K562 (cell line): ENCODE measurements at regions not wholly inside any gene's neighbourhood (a gene's known extent, or its start where the extent isn't known, plus 50 kb on each side); places are given as distances from the start of the nearest gene placed in this dataset.

Source experiments
- BDP1 ChIP-seq: IDR thresholded peaks from 3 replicates; pipeline ENCODE4 v1.6.1; 2011; ENCODE audit not compliant: insufficient read length, insufficient read depth
- DNMT1 ChIP-seq: fragments of 450-650 bp; IDR thresholded peaks from 2 replicates; pipeline ENCODE4 v1.6.1; 2016; ENCODE audit warnings: antibody characterized with exemption, mild to moderate bottlenecking
- ETS1 ChIP-seq: conservative IDR thresholded peaks from 2 replicates; pipeline ENCODE4 v1.6.1; 2011; ENCODE audit warnings: low read depth, mild to moderate bottlenecking, low read length; ENCODE audit not compliant: control insufficient read depth
- HEY1 ChIP-seq: fragments of 250-450 bp; sonication (Bioruptor Pico); IDR thresholded peaks from 2 replicates; pipeline ENCODE4 v1.5.0; 2020; ENCODE audit warnings: mild to moderate bottlenecking, moderate library complexity, borderline replicate concordance
- KDM2B ChIP-seq: fragments of 250-450 bp; sonication (Bioruptor Pico); IDR thresholded peaks from 2 replicates; pipeline ENCODE4 v1.8.0; 2021; ENCODE audit warnings: mild to moderate bottlenecking, moderate library complexity
- RERE ChIP-seq: sonication (generic); formaldehyde crosslinking; IDR thresholded peaks from 2 replicates; pipeline ENCODE4 v1.8.0; 2023; ENCODE audit warnings: missing genetic modification reagents, mild to moderate bottlenecking, borderline replicate concordance
- TEAD4 ChIP-seq, 2 experiments: sonication (generic) in 1 of 2; formaldehyde crosslinking in 1 of 2; IDR thresholded peaks; 2 replicates each; pipeline versions ENCODE4 v1.6.1 to v1.8.0; 2012 to 2022; ENCODE audit warnings: borderline replicate concordance in 1 of 2, inconsistent platforms in 1 of 2, low read length in 1 of 2, mild to moderate bottlenecking in 1 of 2, missing genetic modification reagents in 1 of 2
- YY1 ChIP-seq, 3 experiments: IDR thresholded peaks; 2 replicates each; pipeline ENCODE4 v1.6.1; 2011; ENCODE audit warnings: low read length in 2 of 3, mild to moderate bottlenecking in 2 of 3, moderate library complexity in 2 of 3, borderline replicate concordance in 1 of 3, control low read depth in 1 of 3, low read depth in 1 of 3; ENCODE audit not compliant: insufficient read depth in 3 of 3, insufficient replicate concordance in 2 of 3, control insufficient read depth in 1 of 3, insufficient read length in 1 of 3; ENCODE audit errors: extremely low read depth in 1 of 3
- ZNF395 ChIP-seq: fragments of 200-800 bp; sonication (Bioruptor generic); IDR thresholded peaks from 2 replicates; pipeline ENCODE4 v1.6.1; 2017; ENCODE audit warnings: missing genetic modification characterization, missing compliant biosample characterization

- TF ChIP-seq RERE (no peak), BDP1 (no peak), HEY1 (no peak), TEAD4 (IDR thresholded peaks at IDR 0.05; ENCODE audit: low read length) (no peak), TEAD4 (CRISPR knock-in tag; IDR thresholded peaks at IDR 0.05; ENCODE audit: borderline replicate concordance) (no peak), DNMT1 (no peak), ZNF395 (CRISPR knock-in tag) (no peak), KDM2B (CRISPR knock-in tag) (no peak), ETS1 (no peak), YY1 (IDR thresholded peaks at IDR 0.05; ENCODE audit: borderline replicate concordance in 1 of 3, control insufficient read depth in 1 of 3, extremely low read depth in 1 of 3, insufficient read depth in 3 of 3, insufficient read length in 1 of 3, insufficient replicate concordance in 2 of 3, low read depth in 1 of 3, low read length in 2 of 3) (no peak)
Observed at GRCh38 chr4:125624951-125625350, 310.2 kb downstream of the FAT4 start (continued).
